Esophagus squamous epithelium (tissue), 5 donors: ENCODE measurements at regions not wholly inside any gene's neighbourhood (a gene's known extent, or its start where the extent isn't known, plus 50 kb on each side); places are given as distances from the start of the nearest gene placed in this dataset.

ENCODE experiments used
- DNase-seq: peaks from one replicate; lab custom pipeline; 2025; lab: John Stamatoyannopoulos, UW
- H3K27ac ChIP-seq, 4 donors: fragments of 200-600 bp; sonication (generic); one replicate each; pipeline ENCODE4 v1.5.1; 2016 to 2019; ENCODE audit warnings: mild to moderate bottlenecking in 1 of 4
- H3K27me3 ChIP-seq, 4 donors: fragments of 200-600 bp; sonication (generic); 1 replicate in 3 of 4; 2 replicates in 1 of 4; pipeline versions ENCODE4 v1.5.1 to v1.6.0; 2017 to 2021; ENCODE audit warnings: antibody characterized with exemption in 1 of 4
- H3K36me3 ChIP-seq, 3 donors: fragments of 200-600 bp; sonication (generic); one replicate each; pipeline ENCODE4 v1.5.1; 2016 to 2019
- H3K4me1 ChIP-seq, 3 donors: fragments of 200-600 bp; sonication (generic); one replicate each; pipeline ENCODE4 v1.5.1; 2017 to 2019
- H3K4me3 ChIP-seq, 4 donors: fragments of 200-600 bp; sonication (generic); 1 replicate in 3 of 4; 2 replicates in 1 of 4; pipeline ENCODE4 v1.5.1; 2016 to 2019; ENCODE audit warnings: mild to moderate bottlenecking in 2 of 4, moderate library complexity in 1 of 4
- H3K9me3 ChIP-seq, 3 donors: fragments of 200-600 bp; sonication (generic); one replicate each; pipeline ENCODE4 v1.5.1; 2016 to 2019
- POLR2A ChIP-seq, 4 donors: fragments of 450-650 bp; IDR thresholded peaks; one replicate each; pipeline ENCODE4 v1.6.1; 2017; ENCODE audit warnings: antibody characterized with exemption in 4 of 4, mild to moderate bottlenecking in 4 of 4, moderate library complexity in 3 of 4
- WGBS, 2 donors: methylation state at CpG; one replicate each; pipeline ENCODE4 v1.1.5; 2018; 5-methylcytosine and 5-hydroxymethylcytosine counted together
- intact Hi-C: fragments of 100-400 bp; cut with DNase I; formaldehyde crosslinking; loops from one replicate; pipeline ENCODE4 v1.15.0; 2022
- TF ChIP-seq, protein P1 (sequence below), 6 experiments: fragments of 450-650 bp in 4 of 6; fragments of 200-600 bp in 2 of 6; sonication (generic) in 2 of 6; IDR thresholded peaks; one replicate each; pipeline ENCODE4 v1.5.1; 2016 to 2019; ENCODE audit warnings: antibody characterized with exemption in 6 of 6, mild to moderate bottlenecking in 4 of 6, moderate library complexity in 4 of 6
- donor health status: DM: yes; HTN: yes; CAD: no.

DNA sequence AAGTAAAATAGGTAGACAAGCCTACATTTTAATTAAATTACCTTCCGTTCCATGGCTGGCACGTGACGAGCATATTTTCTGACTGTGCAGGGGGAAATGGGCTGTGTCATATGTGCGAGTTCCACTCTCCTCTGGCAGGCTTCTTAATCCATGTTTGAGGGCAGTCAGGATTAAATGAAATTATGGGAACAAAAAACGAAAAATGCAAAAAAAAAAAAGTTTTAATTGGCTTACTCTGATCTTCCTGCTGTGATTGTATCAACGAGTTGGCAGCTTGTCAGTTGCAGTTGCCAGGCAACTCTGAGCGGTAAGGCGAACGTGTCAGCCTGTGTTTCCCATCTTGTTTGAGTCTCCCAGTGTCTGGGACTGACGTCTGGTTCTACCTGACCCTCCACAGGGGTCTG, 302.9 kb upstream of the XYLT1 start:
- intact Hi-C loops = no loop called here
- TF ChIP-seq POLR2A (IDR thresholded peaks at IDR 0.05) = no peak
- H3K4me3 ChIP-seq = no peak overlapping the region

DNA sequence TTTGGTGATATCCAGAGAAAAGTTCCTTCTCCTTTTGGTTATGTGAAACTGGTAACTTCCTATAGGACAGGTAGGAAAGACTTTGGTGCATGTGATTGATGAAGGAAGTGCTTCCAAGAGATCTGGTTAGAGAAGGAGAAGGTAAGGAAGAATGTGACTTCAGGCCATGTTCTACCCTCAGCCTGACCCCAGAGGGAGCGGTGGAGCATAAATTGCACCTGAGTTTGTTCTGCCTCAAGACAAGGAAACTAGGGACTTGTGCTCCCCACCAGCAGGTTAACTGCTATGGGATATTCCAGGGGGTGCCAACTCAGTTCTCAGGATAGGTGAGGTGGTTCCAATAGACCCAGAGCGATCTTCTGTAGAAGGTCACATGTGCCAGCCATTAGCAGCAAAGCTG, 299.3 kb upstream of the XYLT1 start:
- intact Hi-C loops = no loop called here
- WGBS, 2 donors = 71 to 84% methylated on average over 1 to 2 of the region's 2 CpGs
- Histone ChIP-seq H3K4me3 (no peak overlapping the region), H3K36me3 (no peaks in the 10 kb centered on the region), H3K9me3 (no peaks in the 10 kb centered on the region), H3K27me3 (peaks cover 0 to 11% (median 0%) of the 10 kb centered on the region in 4 donors), H3K27ac (no peak overlapping the region), H3K4me1 (no peaks in the 10 kb centered on the region)
- DNase-seq = no peak
- no peak for TF ChIP-seq POLR2A (IDR thresholded peaks at IDR 0.05)
- TF ChIP-seq, protein P1, sequence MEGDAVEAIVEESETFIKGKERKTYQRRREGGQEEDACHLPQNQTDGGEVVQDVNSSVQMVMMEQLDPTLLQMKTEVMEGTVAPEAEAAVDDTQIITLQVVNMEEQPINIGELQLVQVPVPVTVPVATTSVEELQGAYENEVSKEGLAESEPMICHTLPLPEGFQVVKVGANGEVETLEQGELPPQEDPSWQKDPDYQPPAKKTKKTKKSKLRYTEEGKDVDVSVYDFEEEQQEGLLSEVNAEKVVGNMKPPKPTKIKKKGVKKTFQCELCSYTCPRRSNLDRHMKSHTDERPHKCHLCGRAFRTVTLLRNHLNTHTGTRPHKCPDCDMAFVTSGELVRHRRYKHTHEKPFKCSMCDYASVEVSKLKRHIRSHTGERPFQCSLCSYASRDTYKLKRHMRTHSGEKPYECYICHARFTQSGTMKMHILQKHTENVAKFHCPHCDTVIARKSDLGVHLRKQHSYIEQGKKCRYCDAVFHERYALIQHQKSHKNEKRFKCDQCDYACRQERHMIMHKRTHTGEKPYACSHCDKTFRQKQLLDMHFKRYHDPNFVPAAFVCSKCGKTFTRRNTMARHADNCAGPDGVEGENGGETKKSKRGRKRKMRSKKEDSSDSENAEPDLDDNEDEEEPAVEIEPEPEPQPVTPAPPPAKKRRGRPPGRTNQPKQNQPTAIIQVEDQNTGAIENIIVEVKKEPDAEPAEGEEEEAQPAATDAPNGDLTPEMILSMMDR (IDR thresholded peaks at IDR 0.05) = no peak

More for the DNA sequence above, 302.9 kb upstream of the XYLT1 start:
- no peaks in the 10 kb centered on the region for H3K36me3 ChIP-seq
- 20 to 26% methylated on average over 9 to 10 of the region's 10 CpGs for WGBS, 2 donors
- no peaks in the 10 kb centered on the region for H3K9me3 ChIP-seq
- no peak for DNase-seq
- H3K27ac ChIP-seq = no peak overlapping the region
- H3K27me3 ChIP-seq = peaks cover 0 to 11% (median 0%) of the 10 kb centered on the region in 4 donors
- no peaks in the 10 kb centered on the region for H3K4me1 ChIP-seq

DNA sequence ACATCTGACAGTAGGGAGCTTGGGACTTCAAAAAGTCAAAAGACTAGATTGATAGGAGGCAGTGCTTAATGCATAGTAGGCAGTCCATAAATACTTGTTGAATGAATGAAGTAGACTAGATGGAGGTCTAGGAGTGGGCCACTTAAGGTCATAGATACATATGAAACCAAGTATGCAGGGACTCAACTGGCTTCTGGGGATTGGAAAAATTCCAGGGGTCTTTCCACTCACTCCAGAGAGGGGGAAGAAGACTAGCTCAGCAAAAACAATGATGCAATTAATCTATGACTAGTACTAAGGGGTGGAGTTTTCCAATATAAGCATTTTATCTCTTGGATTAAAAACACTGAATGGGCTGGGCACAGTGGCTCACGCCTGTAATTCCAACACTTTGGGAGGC, 298.3 kb upstream of the XYLT1 start:
- Histone ChIP-seq H3K4me3 (no peak overlapping the region), H3K27ac (no peak overlapping the region), H3K27me3 (peaks cover 0 to 7% (median 0%) of the 10 kb centered on the region in 4 donors), H3K9me3 (no peaks in the 10 kb centered on the region), H3K36me3 (no peaks in the 10 kb centered on the region), H3K4me1 (no peaks in the 10 kb centered on the region)
- DNase-seq = no peak
- intact Hi-C loops = no loop called here
- TF ChIP-seq POLR2A (IDR thresholded peaks at IDR 0.05) = no peak
- TF ChIP-seq, protein P1 (IDR thresholded peaks at IDR 0.05) = no peak
- 44 to 50% methylated on average over 1 of the region's 1 CpG for WGBS, 2 donors

DNA sequence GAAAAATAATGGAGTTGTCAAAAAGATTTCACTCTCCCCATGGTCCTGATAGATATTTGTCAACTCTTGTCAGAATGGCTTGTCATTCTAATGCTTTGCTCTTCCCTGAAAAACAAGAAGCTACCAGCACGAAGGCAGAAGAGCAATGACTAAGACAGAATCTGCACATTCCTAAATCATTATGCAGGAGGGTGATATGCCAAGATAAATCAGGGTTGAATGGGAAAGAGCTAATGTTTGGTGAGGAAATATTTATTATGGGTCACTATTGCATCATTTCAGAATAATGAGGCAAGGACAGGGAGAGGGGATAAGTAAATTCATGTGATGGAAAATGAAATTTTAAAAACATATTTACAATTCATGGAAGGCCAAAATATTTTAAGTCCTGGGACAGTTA, 297.5 kb upstream of the XYLT1 start:
- WGBS, 2 donors = 5 to 8% methylated on average over 1 of the region's 1 CpG
- TF ChIP-seq, protein P1 (IDR thresholded peaks at IDR 0.05) = no peak
- no peak for TF ChIP-seq POLR2A (IDR thresholded peaks at IDR 0.05)

DNA sequence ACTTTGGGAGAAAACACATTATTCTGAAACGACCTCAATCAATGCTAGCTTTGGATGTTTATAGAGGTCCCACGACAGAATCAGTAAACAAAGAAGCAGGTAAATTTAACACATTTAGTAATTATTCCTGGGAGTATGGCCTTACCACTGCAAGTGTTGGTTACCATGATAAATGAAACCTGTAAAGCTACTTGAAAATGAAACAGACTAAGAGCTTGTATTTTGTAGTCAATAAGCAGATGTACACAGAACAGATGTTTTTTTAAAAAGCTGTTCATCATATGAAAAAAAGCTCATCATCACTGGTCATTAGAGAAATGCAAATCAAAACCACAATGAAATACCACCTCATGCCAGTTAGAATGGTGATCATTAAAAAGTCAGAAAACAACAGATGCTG, 295.3 kb upstream of the XYLT1 start:
- intact Hi-C loops = no loop called here
- TF ChIP-seq, protein P1 (IDR thresholded peaks at IDR 0.05) = no peak
- no peak for TF ChIP-seq POLR2A (IDR thresholded peaks at IDR 0.05)
- Histone ChIP-seq H3K9me3 (no peaks in the 10 kb centered on the region), H3K27me3 (no peaks in the 10 kb centered on the region), H3K4me3 (no peak overlapping the region), H3K27ac (no peak overlapping the region), H3K36me3 (no peaks in the 10 kb centered on the region), H3K4me1 (no peaks in the 10 kb centered on the region)
- DNase-seq = no peak
- 46 to 65% methylated on average over 2 of the region's 2 CpGs for WGBS, 2 donors

More for the DNA sequence above, 297.5 kb upstream of the XYLT1 start:
- intact Hi-C loops = no loop called here
- Histone ChIP-seq H3K36me3 (no peaks in the 10 kb centered on the region), H3K4me1 (no peaks in the 10 kb centered on the region), H3K27ac (no peak overlapping the region), H3K27me3 (no peaks in the 10 kb centered on the region), H3K4me3 (no peak overlapping the region), H3K9me3 (no peaks in the 10 kb centered on the region)
- no peak for DNase-seq
